MCF 10A (cell line): ENCODE measurements at regions not wholly inside any gene's neighbourhood (a gene's known extent, or its start where the extent isn't known, plus 50 kb on each side); places are given as distances from the start of the nearest gene placed in this dataset.

Experiments
- BruUV-seq: library from RNA; stranded (reverse); fragments of 400-500 nt; replicated peaks from 2 replicates; lab custom pipeline; 2021; lab: Mats Ljungman, UMichigan
- CTCF ChIA-PET: fragments of 300-600 bp; sonication (Branson Sonifier 250); formaldehyde crosslinking; extraction: SDS; loops from one replicate; lab custom pipeline; 2021; ENCODE audit warnings: antibody characterized with exemption, inconsistent platforms; lab: Yijun Ruan, JAX
- POLR2A ChIA-PET: fragments of 300-600, 350-650 bp; sonication (Branson Sonifier 250); formaldehyde crosslinking; extraction: SDS; loops from one replicate; lab custom pipeline; 2020; ENCODE audit warnings: antibody characterized with exemption, inconsistent platforms; lab: Yijun Ruan, JAX
- DNase-seq: peaks from one replicate; pipeline ENCODE4 v3.0.0-alpha.2; 2018; ENCODE audit not compliant: unreplicated experiment
- H3K27ac Mint-ChIP-seq: one replicate; pipeline ENCODE4 v1.8.0; 2022; ENCODE audit warnings: mild to moderate bottlenecking, low read depth, mixed read lengths; ENCODE audit not compliant: unreplicated experiment
- H3K27me3 Mint-ChIP-seq: one replicate; pipeline ENCODE4 v1.8.0; 2022; ENCODE audit warnings: mixed read lengths; ENCODE audit not compliant: insufficient read depth, unreplicated experiment
- H3K36me3 Mint-ChIP-seq: one replicate; pipeline ENCODE4 v1.8.0; 2022; ENCODE audit warnings: mild to moderate bottlenecking, moderate library complexity, mixed read lengths; ENCODE audit not compliant: insufficient read depth, unreplicated experiment
- H3K4me1 Mint-ChIP-seq: one replicate; pipeline ENCODE4 v1.8.0; 2022; ENCODE audit warnings: mixed read lengths; ENCODE audit not compliant: insufficient read depth, unreplicated experiment
- H3K4me3 Mint-ChIP-seq: one replicate; pipeline ENCODE4 v1.8.0; 2022; ENCODE audit warnings: mild to moderate bottlenecking, moderate library complexity, mixed read lengths; ENCODE audit not compliant: unreplicated experiment
- H3K9me3 Mint-ChIP-seq: one replicate; pipeline ENCODE4 v1.8.0; 2022; ENCODE audit warnings: mixed read lengths; ENCODE audit not compliant: unreplicated experiment
- intact Hi-C: fragments of 100-400 bp; cut with micrococcal nuclease; formaldehyde crosslinking; loops from 2 replicates; pipeline ENCODE4 v1.14.1; 2022
- TF ChIP-seq, protein P1 (sequence below): fragments of 200-600 bp; IDR thresholded peaks from one replicate; pipeline ENCODE4 v1.8.0; 2022; ENCODE audit warnings: antibody characterized with exemption, mild to moderate bottlenecking; ENCODE audit not compliant: unreplicated experiment

DNA sequence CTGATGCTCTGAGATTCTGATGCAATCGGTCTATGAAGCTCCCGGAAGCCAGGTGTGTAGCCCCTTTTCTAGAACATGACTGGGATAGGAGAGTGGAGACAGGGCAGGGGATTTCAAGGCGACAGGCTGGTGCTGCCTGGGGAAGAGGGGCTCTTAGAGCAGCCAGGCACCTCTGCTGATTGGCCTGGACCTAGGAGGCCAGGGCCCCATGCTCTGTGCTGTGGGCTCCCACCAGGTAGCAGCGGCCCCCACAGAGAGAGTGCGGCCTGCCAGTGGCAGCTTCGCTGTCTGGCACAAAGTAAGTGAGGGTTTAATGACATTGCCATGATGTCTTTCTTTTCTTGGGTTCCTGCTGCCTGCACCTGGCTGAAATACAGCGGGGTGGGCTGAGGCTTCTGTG is 99.4 kb upstream of the PODXL start:
- Mint-ChIP-seq H3K9me3 (no peaks in the 10 kb centered on the region), H3K4me1 (no peaks in the 10 kb centered on the region), H3K4me3 (no peak overlapping the region), H3K27me3 (peaks cover 12% of the 10 kb centered on the region), H3K27ac (no peak overlapping the region), H3K36me3 (no peaks in the 10 kb centered on the region)
- BruUV-seq, result no TSS peak
- ChIA-PET POLR2A (no interaction called here), CTCF (interaction anchor here (0.6 to 6.3 kb wide), 22 partner anchors 9 to 1162 kb away, joined by 3 to 204 read pairs (median 4); no protein-coding TSS in a partner anchor)
- DNase-seq, result no peak
- intact Hi-C loops, result loop anchor here (2.0 kb wide), 1 partner anchor 111 kb away; no protein-coding TSS in a partner anchor
- TF ChIP-seq, protein P1, sequence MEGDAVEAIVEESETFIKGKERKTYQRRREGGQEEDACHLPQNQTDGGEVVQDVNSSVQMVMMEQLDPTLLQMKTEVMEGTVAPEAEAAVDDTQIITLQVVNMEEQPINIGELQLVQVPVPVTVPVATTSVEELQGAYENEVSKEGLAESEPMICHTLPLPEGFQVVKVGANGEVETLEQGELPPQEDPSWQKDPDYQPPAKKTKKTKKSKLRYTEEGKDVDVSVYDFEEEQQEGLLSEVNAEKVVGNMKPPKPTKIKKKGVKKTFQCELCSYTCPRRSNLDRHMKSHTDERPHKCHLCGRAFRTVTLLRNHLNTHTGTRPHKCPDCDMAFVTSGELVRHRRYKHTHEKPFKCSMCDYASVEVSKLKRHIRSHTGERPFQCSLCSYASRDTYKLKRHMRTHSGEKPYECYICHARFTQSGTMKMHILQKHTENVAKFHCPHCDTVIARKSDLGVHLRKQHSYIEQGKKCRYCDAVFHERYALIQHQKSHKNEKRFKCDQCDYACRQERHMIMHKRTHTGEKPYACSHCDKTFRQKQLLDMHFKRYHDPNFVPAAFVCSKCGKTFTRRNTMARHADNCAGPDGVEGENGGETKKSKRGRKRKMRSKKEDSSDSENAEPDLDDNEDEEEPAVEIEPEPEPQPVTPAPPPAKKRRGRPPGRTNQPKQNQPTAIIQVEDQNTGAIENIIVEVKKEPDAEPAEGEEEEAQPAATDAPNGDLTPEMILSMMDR, result no peak

DNA sequence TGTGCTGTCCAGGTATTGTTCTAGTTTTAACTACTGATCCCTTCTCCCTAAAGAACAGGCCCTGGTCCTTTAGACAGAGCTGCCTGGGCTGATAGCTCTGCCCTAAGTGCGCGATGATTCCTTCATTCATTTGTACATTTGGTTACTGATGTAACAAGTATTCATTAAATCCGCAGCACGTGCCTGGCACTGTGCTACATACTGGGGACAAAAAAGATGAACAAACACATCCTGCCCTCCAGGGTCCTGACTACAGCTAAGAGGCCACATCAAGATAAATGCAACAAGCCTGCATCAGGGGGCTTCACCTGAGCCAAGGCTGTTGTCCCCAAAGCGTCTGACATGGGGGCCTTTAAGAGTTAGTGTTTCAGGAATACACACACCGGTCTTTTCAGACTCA is 99.0 kb upstream of the PODXL start:
- ChIA-PET CTCF (interaction anchor here (0.6 to 6.3 kb wide), 33 partner anchors 9 to 1162 kb away, joined by 3 to 204 read pairs (median 3); no protein-coding TSS in a partner anchor), POLR2A (no interaction called here)
- no peaks in the 10 kb centered on the region for H3K36me3 Mint-ChIP-seq
- intact Hi-C loops, result loop anchor here (2.0 kb wide), 1 partner anchor 111 kb away; no protein-coding TSS in a partner anchor
- no peaks in the 10 kb centered on the region for H3K4me1 Mint-ChIP-seq
- H3K27me3 Mint-ChIP-seq, result peaks cover 12% of the 10 kb centered on the region
- no peaks in the 10 kb centered on the region for H3K9me3 Mint-ChIP-seq
- TF ChIP-seq, protein P1, result no peak
- no TSS peak for BruUV-seq
- H3K27ac Mint-ChIP-seq, result no peak overlapping the region
- H3K4me3 Mint-ChIP-seq, result no peak overlapping the region
- DNase-seq, result no peak

DNA sequence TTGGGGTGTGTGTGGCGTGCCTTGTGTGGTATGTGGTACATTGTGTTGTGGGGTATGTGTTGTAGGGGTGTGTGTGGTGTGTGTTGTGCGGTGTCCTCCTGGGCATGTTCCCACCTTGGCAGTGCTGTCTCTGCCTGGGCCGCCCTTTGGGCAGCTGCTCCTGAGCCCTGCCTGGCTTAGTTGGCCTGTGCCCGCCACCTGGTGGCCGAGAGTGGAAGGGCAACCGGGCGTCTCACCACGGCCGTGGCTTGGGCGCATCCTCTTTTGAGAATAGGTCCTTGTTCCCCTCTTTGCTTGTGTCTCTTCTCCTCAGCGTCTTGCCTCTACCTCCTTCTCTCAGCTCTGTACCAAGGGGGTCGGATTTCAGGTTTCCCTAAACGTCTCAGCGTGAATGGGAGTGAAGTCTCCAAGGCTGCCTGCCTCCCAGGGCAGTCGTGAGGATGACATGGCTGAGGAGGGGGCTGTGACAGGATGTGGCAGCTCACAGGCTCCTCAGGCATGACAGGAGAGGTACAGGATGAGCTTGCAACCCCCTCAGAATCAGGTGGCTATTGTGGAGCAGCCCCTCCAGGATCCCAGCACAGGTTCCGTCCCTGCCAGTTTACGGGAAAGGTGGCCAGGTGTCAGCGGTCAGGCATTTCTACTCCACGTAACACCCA is 98.4 kb upstream of the PODXL start:
- Mint-ChIP-seq H3K27me3 (peaks cover 12% of the 10 kb centered on the region), H3K9me3 (no peaks in the 10 kb centered on the region), H3K36me3 (no peaks in the 10 kb centered on the region), H3K4me3 (no peak overlapping the region), H3K27ac (no peak overlapping the region), H3K4me1 (no peaks in the 10 kb centered on the region)
- CTCF ChIA-PET, result interaction anchor here (0.6 to 6.3 kb wide), 35 partner anchors 8 to 1547 kb away, joined by 3 to 204 read pairs (median 4); no protein-coding TSS in a partner anchor
- DNase-seq, result peak; percentile 73
- TF ChIP-seq, protein P1, result peak; percentile 90
- intact Hi-C loops, result loop anchor here (1.0 to 2.0 kb wide), 3 partner anchors 110 to 146 kb away; no protein-coding TSS in a partner anchor
- no TSS peak for BruUV-seq
- POLR2A ChIA-PET, result interaction anchor here (1.0 kb wide), 1 partner anchor 143 kb away, joined by 6 read pairs; no protein-coding TSS in a partner anchor

DNA sequence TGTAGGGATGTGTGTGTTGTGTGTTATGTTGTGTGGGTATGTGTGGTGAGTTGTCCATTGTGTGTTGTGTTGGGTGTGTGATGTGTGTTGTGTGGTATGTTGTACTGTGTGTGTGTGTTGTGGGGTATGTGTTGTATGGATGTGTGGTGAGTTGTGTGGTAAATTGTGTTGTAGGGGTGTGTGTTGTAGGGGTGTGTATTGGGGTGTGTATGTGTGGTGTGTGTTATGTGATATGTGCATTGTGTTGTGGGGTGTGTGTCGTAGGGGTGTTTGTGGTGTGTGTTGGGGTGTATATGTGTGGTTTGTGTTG is 97.8 kb upstream of the PODXL start:
- ChIA-PET POLR2A (interaction anchor here (1.0 kb wide), 1 partner anchor 142 kb away, joined by 6 read pairs; no protein-coding TSS in a partner anchor), CTCF (interaction anchor here (0.6 to 6.3 kb wide), 19 partner anchors 10 to 1548 kb away, joined by 3 to 204 read pairs (median 5); no protein-coding TSS in a partner anchor)
- no TSS peak for BruUV-seq
- no peaks in the 10 kb centered on the region for H3K9me3 Mint-ChIP-seq
- H3K4me1 Mint-ChIP-seq, result no peaks in the 10 kb centered on the region
- no peak overlapping the region for H3K4me3 Mint-ChIP-seq
- intact Hi-C loops, result loop anchor here (1.0 to 2.0 kb wide), 3 partner anchors 109 to 146 kb away; no protein-coding TSS in a partner anchor
- DNase-seq, result no peak
- no peaks in the 10 kb centered on the region for H3K36me3 Mint-ChIP-seq
- TF ChIP-seq, protein P1, result no peak
- no peak overlapping the region for H3K27ac Mint-ChIP-seq
- peaks cover 12% of the 10 kb centered on the region for H3K27me3 Mint-ChIP-seq
